Fibroblast of lung (primary cell): ENCODE measurements at regions not wholly inside any gene's neighbourhood (a gene's known extent, or its start where the extent isn't known, plus 50 kb on each side); places are given as distances from the start of the nearest gene placed in this dataset.

Experiments used
- DNase-seq, 2 donors: peaks; one replicate each; pipeline versions ENCODE4 v3.0.0 to v3.0.0-alpha.2; 2010; ENCODE audit warnings: low read depth in 2 of 2
- H2AFZ ChIP-seq: 2 replicates; pipeline ENCODE4 v1.5.1; 2012; ENCODE audit warnings: low read length, control low read depth, inconsistent platforms
- H3K27ac ChIP-seq: 2 replicates; pipeline ENCODE4 v1.5.1; 2011; ENCODE audit warnings: low read length, control low read depth; ENCODE audit not compliant: insufficient read depth
- H3K27me3 ChIP-seq: 2 replicates; pipeline ENCODE4 v1.5.1; 2011; ENCODE audit warnings: mild to moderate bottlenecking, low read length; ENCODE audit not compliant: control insufficient read depth, insufficient read depth
- H3K36me3 ChIP-seq: 2 replicates; pipeline ENCODE4 v1.5.1; 2011; ENCODE audit warnings: low read length; ENCODE audit not compliant: control insufficient read depth, insufficient read depth
- H3K4me1 ChIP-seq: 2 replicates; pipeline ENCODE4 v1.5.1; 2011; ENCODE audit warnings: low read length; ENCODE audit not compliant: control insufficient read depth, insufficient read depth; ENCODE audit errors: extremely low read depth
- H3K4me2 ChIP-seq: 2 replicates; pipeline ENCODE4 v1.5.1; 2011; ENCODE audit warnings: low read length, control low read depth; ENCODE audit not compliant: insufficient read depth; ENCODE audit errors: extremely low read depth
- H3K4me3 ChIP-seq, 4 experiments: fragments of 200-600 bp in 1 of 4; sonication (generic) in 1 of 4; replicated peaks in 1 of 4; 2 replicates each; pipeline ENCODE4 v1.5.1; 2011 to 2016; ENCODE audit warnings: low read length in 4 of 4, low read depth in 3 of 4, mild to moderate bottlenecking in 3 of 4, control low read depth in 2 of 4, inconsistent platforms in 1 of 4, mixed read lengths in 1 of 4; ENCODE audit not compliant: insufficient read depth in 1 of 4; ENCODE audit errors: control extremely low read depth in 1 of 4
- H3K79me2 ChIP-seq: 2 replicates; pipeline ENCODE4 v1.5.1; 2012; ENCODE audit warnings: mild to moderate bottlenecking, low read length, inconsistent platforms; ENCODE audit not compliant: control insufficient read depth, insufficient read depth
- H3K9ac ChIP-seq: 2 replicates; pipeline ENCODE4 v1.5.1; 2011; ENCODE audit warnings: mild to moderate bottlenecking, low read length, control low read depth; ENCODE audit not compliant: insufficient read depth
- H3K9me3 ChIP-seq: 2 replicates; pipeline ENCODE4 v1.5.1; 2012; ENCODE audit warnings: low read depth, low read length; ENCODE audit not compliant: control insufficient read depth, insufficient read depth
- H4K20me1 ChIP-seq: 2 replicates; pipeline ENCODE4 v1.5.1; 2011; ENCODE audit warnings: low read length; ENCODE audit not compliant: control insufficient read depth, insufficient read depth; ENCODE audit errors: extremely low read depth
- EZH2 ChIP-seq: IDR thresholded peaks from 2 replicates; pipeline ENCODE4 v1.5.1; 2012; ENCODE audit warnings: low read length, control low read depth, mild to moderate bottlenecking; ENCODE audit errors: missing control alignments
- TF ChIP-seq, protein P1 (sequence below), 2 donors: IDR thresholded peaks in 1 of 2; conservative IDR thresholded peaks in 1 of 2; 1 replicate in 1 of 2; 2 replicates in 1 of 2; pipeline ENCODE4 v1.5.1; 2011 to 2012; ENCODE audit warnings: low read length in 2 of 2, control low read depth in 1 of 2, inconsistent platforms in 1 of 2, low read depth in 1 of 2, mild to moderate bottlenecking in 1 of 2

DNA sequence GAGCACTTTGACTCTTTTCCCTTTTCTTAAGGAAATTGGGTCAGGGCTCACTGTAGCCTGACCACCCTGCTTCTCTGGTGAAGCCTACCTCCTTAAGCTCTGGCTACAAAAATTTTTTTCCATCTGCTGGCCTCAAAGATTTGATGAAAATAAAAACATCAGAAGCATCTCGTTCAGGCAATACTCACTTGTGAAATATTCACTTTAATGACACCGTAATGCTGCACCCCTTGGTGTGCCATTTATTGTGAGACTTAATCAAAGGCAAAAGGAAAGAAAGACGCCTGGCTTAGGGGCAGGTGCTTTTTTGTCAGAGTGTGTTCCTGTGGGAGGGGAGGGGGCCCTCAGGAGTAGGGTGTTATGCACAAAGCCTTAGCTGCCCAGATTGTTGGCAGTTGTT lies 155.0 kb upstream of the TMPO start:
- H3K27me3 ChIP-seq: no peaks in the 10 kb centered on the region
- no peak overlapping the region for H3K9ac ChIP-seq
- H3K9me3 ChIP-seq: no peaks in the 10 kb centered on the region
- DNase-seq: no peak
- no peak overlapping the region for H3K4me3 ChIP-seq
- no peaks in the 10 kb centered on the region for H3K4me1 ChIP-seq
- H3K36me3 ChIP-seq: no peaks in the 10 kb centered on the region
- no peaks in the 10 kb centered on the region for H3K79me2 ChIP-seq
- no peak for TF ChIP-seq EZH2
- TF ChIP-seq, protein P1, sequence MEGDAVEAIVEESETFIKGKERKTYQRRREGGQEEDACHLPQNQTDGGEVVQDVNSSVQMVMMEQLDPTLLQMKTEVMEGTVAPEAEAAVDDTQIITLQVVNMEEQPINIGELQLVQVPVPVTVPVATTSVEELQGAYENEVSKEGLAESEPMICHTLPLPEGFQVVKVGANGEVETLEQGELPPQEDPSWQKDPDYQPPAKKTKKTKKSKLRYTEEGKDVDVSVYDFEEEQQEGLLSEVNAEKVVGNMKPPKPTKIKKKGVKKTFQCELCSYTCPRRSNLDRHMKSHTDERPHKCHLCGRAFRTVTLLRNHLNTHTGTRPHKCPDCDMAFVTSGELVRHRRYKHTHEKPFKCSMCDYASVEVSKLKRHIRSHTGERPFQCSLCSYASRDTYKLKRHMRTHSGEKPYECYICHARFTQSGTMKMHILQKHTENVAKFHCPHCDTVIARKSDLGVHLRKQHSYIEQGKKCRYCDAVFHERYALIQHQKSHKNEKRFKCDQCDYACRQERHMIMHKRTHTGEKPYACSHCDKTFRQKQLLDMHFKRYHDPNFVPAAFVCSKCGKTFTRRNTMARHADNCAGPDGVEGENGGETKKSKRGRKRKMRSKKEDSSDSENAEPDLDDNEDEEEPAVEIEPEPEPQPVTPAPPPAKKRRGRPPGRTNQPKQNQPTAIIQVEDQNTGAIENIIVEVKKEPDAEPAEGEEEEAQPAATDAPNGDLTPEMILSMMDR (conservative IDR thresholded peaks at IDR 0.05 in 1 of 2, IDR thresholded peaks at IDR 0.05 in 1 of 2; ENCODE audit: low read depth in 1 of 2, low read length in 2 of 2): no peak
- no peak overlapping the region for H2AFZ ChIP-seq
- H3K4me2 ChIP-seq: no peak overlapping the region
- H3K27ac ChIP-seq: no peak overlapping the region
- no peaks in the 10 kb centered on the region for H4K20me1 ChIP-seq

DNA sequence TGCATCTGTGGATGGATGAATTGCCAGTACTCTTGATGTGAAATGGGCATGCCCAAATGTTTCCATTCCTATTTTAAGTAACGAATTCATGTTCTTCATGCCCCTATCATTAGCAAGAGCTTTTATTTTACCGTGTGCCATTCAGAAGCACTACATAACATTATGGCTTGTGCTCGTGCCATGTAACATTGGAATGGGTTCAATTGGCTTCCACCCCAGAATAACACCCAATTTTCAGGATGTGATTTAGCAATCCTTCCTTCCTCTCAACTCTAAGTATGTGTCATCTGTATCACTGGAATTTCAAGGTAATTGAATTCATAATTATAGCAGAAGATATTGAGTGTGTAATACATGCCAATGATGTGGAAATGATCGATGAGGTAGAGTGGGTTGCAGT lies 145.8 kb upstream of the TMPO start:
- Histone ChIP-seq H4K20me1 (no peaks in the 10 kb centered on the region), H3K9me3 (no peaks in the 10 kb centered on the region), H3K27me3 (no peaks in the 10 kb centered on the region), H2AFZ (no peak overlapping the region), H3K4me2 (no peak overlapping the region), H3K27ac (no peak overlapping the region), H3K36me3 (no peaks in the 10 kb centered on the region), H3K4me1 (no peaks in the 10 kb centered on the region), H3K9ac (no peak overlapping the region), H3K4me3 (no peak overlapping the region), H3K79me2 (no peaks in the 10 kb centered on the region)
- TF ChIP-seq, protein P1 (conservative IDR thresholded peaks at IDR 0.05 in 1 of 2, IDR thresholded peaks at IDR 0.05 in 1 of 2; ENCODE audit: low read depth in 1 of 2, low read length in 2 of 2): no peak
- no peak for TF ChIP-seq EZH2
- DNase-seq: peak in 1 of 2 donors; percentile 7

DNA sequence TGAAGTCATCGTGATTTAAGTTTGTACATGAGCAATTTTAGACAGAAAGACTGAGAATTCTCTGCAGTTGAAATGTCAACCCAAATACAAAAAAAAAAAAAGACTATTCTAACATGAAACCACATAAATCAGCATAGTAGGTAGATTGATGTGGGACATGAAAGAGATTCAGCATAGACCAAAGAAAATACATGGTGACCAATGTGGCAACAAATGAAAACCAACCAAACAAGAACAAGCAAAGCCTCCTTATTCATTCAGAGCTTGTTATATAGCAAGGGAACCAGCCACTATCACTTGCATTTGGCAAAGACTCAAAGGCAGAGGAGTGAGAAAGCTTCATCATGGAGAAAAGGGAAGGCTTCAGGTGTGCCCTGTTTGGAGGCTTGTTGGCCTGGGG lies 144.4 kb upstream of the TMPO start:
- Histone ChIP-seq H3K4me2 (no peak overlapping the region), H3K36me3 (no peaks in the 10 kb centered on the region)

More for the DNA sequence above, 144.4 kb upstream of the TMPO start:
- no peak overlapping the region for H2AFZ ChIP-seq
- H3K9ac ChIP-seq: no peak overlapping the region
- TF ChIP-seq, protein P1 (conservative IDR thresholded peaks at IDR 0.05 in 1 of 2, IDR thresholded peaks at IDR 0.05 in 1 of 2; ENCODE audit: low read depth in 1 of 2, low read length in 2 of 2): no peak
- no peak for TF ChIP-seq EZH2
- H3K9me3 ChIP-seq: no peaks in the 10 kb centered on the region
- no peak overlapping the region for H3K4me3 ChIP-seq
- H3K4me1 ChIP-seq: no peaks in the 10 kb centered on the region
- no peak overlapping the region for H3K27ac ChIP-seq
- peak in 1 of 2 donors; percentile 4 for DNase-seq
- no peaks in the 10 kb centered on the region for H4K20me1 ChIP-seq
- no peaks in the 10 kb centered on the region for H3K27me3 ChIP-seq
- no peaks in the 10 kb centered on the region for H3K79me2 ChIP-seq
